B cell (primary cell): ENCODE measurements at regions not wholly inside any gene's neighbourhood (a gene's known extent, or its start where the extent isn't known, plus 50 kb on each side); places are given as distances from the start of the nearest gene placed in this dataset.

Experiments
- EZH2 ChIP-seq: IDR thresholded peaks from 2 replicates; pipeline ENCODE4 v1.6.1; 2012; ENCODE audit warnings: borderline replicate concordance, low read depth, mild to moderate bottlenecking, moderate library complexity, low read length; ENCODE audit not compliant: insufficient read depth, poor library complexity, severe bottlenecking
- TF ChIP-seq, protein P1 (sequence below): fragments of 200-600 bp; IDR thresholded peaks from one replicate; pipeline ENCODE4 v1.8.0; 2022; ENCODE audit warnings: antibody characterized with exemption, mild to moderate bottlenecking

DNA sequence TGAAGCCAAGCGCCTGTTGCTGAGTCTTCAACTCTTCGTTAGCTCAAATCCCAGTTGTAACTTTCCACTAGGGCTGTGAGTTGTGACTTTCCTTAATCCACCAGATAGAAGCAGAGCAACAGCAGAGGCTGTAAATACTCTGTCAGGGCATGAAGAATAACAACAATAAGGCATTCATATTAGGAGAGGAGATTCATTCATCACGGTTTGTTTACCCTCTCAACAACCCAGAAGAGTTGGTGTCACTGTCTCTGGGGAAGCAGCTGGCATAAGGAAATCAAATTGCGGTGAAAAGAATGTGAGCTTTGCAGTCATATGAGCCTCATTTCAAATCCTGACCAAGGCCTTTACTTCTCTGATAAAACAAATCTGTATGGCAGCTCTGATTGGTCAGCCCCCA is 184.8 kb downstream of the SHQ1 start:
- TF ChIP-seq, protein P1, sequence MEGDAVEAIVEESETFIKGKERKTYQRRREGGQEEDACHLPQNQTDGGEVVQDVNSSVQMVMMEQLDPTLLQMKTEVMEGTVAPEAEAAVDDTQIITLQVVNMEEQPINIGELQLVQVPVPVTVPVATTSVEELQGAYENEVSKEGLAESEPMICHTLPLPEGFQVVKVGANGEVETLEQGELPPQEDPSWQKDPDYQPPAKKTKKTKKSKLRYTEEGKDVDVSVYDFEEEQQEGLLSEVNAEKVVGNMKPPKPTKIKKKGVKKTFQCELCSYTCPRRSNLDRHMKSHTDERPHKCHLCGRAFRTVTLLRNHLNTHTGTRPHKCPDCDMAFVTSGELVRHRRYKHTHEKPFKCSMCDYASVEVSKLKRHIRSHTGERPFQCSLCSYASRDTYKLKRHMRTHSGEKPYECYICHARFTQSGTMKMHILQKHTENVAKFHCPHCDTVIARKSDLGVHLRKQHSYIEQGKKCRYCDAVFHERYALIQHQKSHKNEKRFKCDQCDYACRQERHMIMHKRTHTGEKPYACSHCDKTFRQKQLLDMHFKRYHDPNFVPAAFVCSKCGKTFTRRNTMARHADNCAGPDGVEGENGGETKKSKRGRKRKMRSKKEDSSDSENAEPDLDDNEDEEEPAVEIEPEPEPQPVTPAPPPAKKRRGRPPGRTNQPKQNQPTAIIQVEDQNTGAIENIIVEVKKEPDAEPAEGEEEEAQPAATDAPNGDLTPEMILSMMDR: no peak
- TF ChIP-seq EZH2: no peak
